PC-3 (cell line): ENCODE measurements at regions not wholly inside any gene's neighbourhood (a gene's known extent, or its start where the extent isn't known, plus 50 kb on each side); places are given as distances from the start of the nearest gene placed in this dataset.

Source experiments
- CTCF ChIP-seq: fragments of 300-600 bp; sonication (generic); conservative IDR thresholded peaks from 2 replicates; pipeline ENCODE4 v1.5.1; 2017; ENCODE audit warnings: antibody characterized with exemption, low read depth, mild to moderate bottlenecking, low read length
- EZH2 ChIP-seq: fragments of 300-600 bp; sonication (generic); IDR thresholded peaks from one replicate; pipeline ENCODE4 v1.6.1; 2017; ENCODE audit warnings: antibody characterized with exemption, mild to moderate bottlenecking, low read length; ENCODE audit not compliant: unreplicated experiment
- EZH2phosphoT487 ChIP-seq: fragments of 300-600 bp; sonication (generic); IDR thresholded peaks from 2 replicates; pipeline ENCODE4 v1.6.1; 2018; ENCODE audit warnings: mild to moderate bottlenecking, antibody characterized with exemption, low read length, borderline replicate concordance

GRCh38 chr18:24835751-24836150 lies 375.3 kb downstream of the HRH4 start:
- TF ChIP-seq EZH2phosphoT487 (no peak), CTCF (no peak), EZH2 (no peak)
